ENCODE measurements at regions not wholly inside any gene's neighbourhood (a gene's known extent, or its start where the extent isn't known, plus 50 kb on each side); places are given as distances from the start of the nearest gene placed in this dataset.

GRCh38 chr5:130955041-130955440 lies 210.0 kb downstream of the HINT1 start:
- Histone ChIP-seq H3K79me2 (ENCODE audit: low read depth) (no peaks in the 10 kb centered on the region), H3K9me2 (ENCODE audit: insufficient read depth) (no peaks in the 10 kb centered on the region), H4K20me1 (ENCODE audit: insufficient read depth) (no peaks in the 10 kb centered on the region), H3K4me2 (no peak overlapping the region), H2AFZ (no peak overlapping the region), H3K36me3 (ENCODE audit: low read depth) (no peaks in the 10 kb centered on the region), H3K4me1 (replicated peaks; ENCODE audit: insufficient read depth) (no peaks in the 10 kb centered on the region), H3K27me3 (ENCODE audit: insufficient read depth, low read depth) (no peaks in the 10 kb centered on the region), H3K9me3 (ENCODE audit: insufficient read depth, low read depth) (no peaks in the 10 kb centered on the region), H3K27ac (no peak overlapping the region), H3F3A (ENCODE audit: insufficient read depth, low read depth) (no peaks in the 10 kb centered on the region), H3K4me3 (no peak overlapping the region)
- no TSS peak for BruUV-seq (replicated peaks)
- POLR2A ChIA-PET (ENCODE audit: unreplicated experiment), result no interaction called here
- TF ChIP-seq CTCF (conservative IDR thresholded peaks at IDR 0.05) (no peak), EZH2 (IDR thresholded peaks at IDR 0.05; ENCODE audit: low read depth) (no peak)
- intact Hi-C loops (cut with micrococcal nuclease; ENCODE audit: unreplicated experiment), result no loop called here
- CTCF ChIA-PET, result no interaction called here
- DNase-seq, result no peak

GRCh38 chr5:130954336-130954735 lies 210.7 kb downstream of the HINT1 start:
- H3K36me3 ChIP-seq (ENCODE audit: low read depth), result no peaks in the 10 kb centered on the region
- no peak for DNase-seq
- BruUV-seq (replicated peaks), result no TSS peak
- ChIA-PET POLR2A (ENCODE audit: unreplicated experiment) (no interaction called here), CTCF (no interaction called here)
- no peaks in the 10 kb centered on the region for H3K4me1 ChIP-seq (replicated peaks; ENCODE audit: insufficient read depth)
- H3K9me2 ChIP-seq (ENCODE audit: insufficient read depth), result no peaks in the 10 kb centered on the region
- H2AFZ ChIP-seq, result no peak overlapping the region
- no peak overlapping the region for H3K4me2 ChIP-seq
- no peak overlapping the region for H3K4me3 ChIP-seq
- no peak for TF ChIP-seq CTCF (conservative IDR thresholded peaks at IDR 0.05)
- TF ChIP-seq EZH2 (IDR thresholded peaks at IDR 0.05; ENCODE audit: low read depth), result no peak
- no peaks in the 10 kb centered on the region for H3K27me3 ChIP-seq (ENCODE audit: insufficient read depth, low read depth)
- H3K79me2 ChIP-seq (ENCODE audit: low read depth), result no peaks in the 10 kb centered on the region
- H3F3A ChIP-seq (ENCODE audit: insufficient read depth, low read depth), result no peaks in the 10 kb centered on the region
- intact Hi-C loops (cut with micrococcal nuclease; ENCODE audit: unreplicated experiment), result no loop called here
- no peaks in the 10 kb centered on the region for H4K20me1 ChIP-seq (ENCODE audit: insufficient read depth)
- no peaks in the 10 kb centered on the region for H3K9me3 ChIP-seq (ENCODE audit: insufficient read depth, low read depth)
- no peak overlapping the region for H3K27ac ChIP-seq

- ChIA-PET CTCF (no interaction called here), POLR2A (ENCODE audit: unreplicated experiment) (no interaction called here)
- Histone ChIP-seq H4K20me1 (ENCODE audit: insufficient read depth) (no peaks in the 10 kb centered on the region), H3K4me2 (no peak overlapping the region), H3K9me2 (ENCODE audit: insufficient read depth) (no peaks in the 10 kb centered on the region; the same call in 1 of the 2 replicates), H3K36me3 (ENCODE audit: low read depth) (no peaks in the 10 kb centered on the region), H3K27ac (no peak overlapping the region), H3K27me3 (ENCODE audit: insufficient read depth, low read depth) (no peaks in the 10 kb centered on the region; the same call in 1 of the 2 replicates), H2AFZ (no peak overlapping the region), H3K79me2 (ENCODE audit: low read depth) (no peaks in the 10 kb centered on the region), H3K4me1 (replicated peaks; ENCODE audit: insufficient read depth) (no peaks in the 10 kb centered on the region), H3K4me3 (no peak overlapping the region), H3F3A (ENCODE audit: insufficient read depth, low read depth) (no peaks in the 10 kb centered on the region), H3K9me3 (ENCODE audit: insufficient read depth, low read depth) (no peaks in the 10 kb centered on the region)
- intact Hi-C loops (cut with micrococcal nuclease; ENCODE audit: unreplicated experiment), result no loop called here
- TF ChIP-seq CTCF (conservative IDR thresholded peaks at IDR 0.05), result no peak
- DNase-seq, result no peak
- BruUV-seq (replicated peaks), result no TSS peak
Measured at GRCh38 chr5:130939059-130939458, 226.0 kb downstream of the HINT1 start.
